Fibroblast of skin of back (primary cell): ENCODE measurements at regions not wholly inside any gene's neighbourhood (a gene's known extent, or its start where the extent isn't known, plus 50 kb on each side); places are given as distances from the start of the nearest gene placed in this dataset.
A peak's percentile ranks its signal among the peaks of the same experiment; 100 is the strongest.
"Not testable (repeated sequence)": the region's sequence is repeated elsewhere in the genome, so short reads cannot be mapped to it uniquely, and the experiment has no call there.

Source experiments
- DNase-seq: peaks from one replicate; pipeline ENCODE4 v3.0.0-alpha.2; 2013

DNA sequence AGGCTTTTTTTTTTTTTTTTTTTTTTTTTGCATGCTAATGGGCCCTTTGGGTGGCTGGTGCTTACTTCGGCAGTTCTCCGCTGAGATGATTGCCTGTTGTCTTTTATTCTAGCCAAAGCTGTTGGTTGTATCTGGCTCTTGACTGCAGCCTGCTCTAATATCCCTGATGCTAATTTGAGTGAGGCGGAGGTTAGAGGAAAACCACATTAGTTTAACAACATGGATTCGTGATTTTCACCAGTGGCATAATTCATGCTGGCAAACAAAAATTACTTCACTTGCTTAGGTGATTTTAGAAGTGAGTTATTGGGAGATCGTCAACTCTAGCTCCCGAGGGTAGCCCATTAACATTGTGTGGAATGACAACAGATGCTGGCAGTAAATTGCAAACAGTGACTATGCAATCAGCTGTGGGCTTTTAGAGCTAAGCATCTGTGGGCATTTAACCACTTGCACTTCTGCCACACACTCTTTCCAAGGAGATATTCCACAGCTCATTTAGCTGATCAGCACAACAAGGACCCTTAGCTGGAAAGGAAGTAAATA is 97.6 kb upstream of the ZDHHC17 start:
- no peak for DNase-seq

DNA sequence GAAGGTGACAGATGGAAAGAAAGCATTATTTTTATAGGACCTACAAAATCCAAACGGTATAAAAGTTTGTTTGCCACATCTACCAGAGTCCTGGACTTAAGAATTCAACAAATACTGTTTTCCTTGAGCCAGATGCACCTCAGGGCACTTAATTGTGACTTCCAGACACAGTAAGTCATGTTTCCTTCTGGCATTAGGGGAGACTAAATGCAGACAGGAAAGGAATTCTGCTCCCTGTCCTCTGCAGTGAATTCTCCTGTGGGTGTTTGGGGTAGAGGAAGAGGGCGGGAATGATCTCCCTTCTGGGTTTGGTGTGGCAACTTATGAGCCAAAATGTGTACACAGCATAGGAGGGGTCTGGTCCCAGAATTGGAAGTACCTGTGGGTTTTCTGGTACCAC is 93.9 kb upstream of the ZDHHC17 start:
- DNase-seq: no peak

- peak; percentile 73 for DNase-seq
Measured at GRCh38 chr12:76670776-76671175, 93.1 kb upstream of the ZDHHC17 start.

DNA sequence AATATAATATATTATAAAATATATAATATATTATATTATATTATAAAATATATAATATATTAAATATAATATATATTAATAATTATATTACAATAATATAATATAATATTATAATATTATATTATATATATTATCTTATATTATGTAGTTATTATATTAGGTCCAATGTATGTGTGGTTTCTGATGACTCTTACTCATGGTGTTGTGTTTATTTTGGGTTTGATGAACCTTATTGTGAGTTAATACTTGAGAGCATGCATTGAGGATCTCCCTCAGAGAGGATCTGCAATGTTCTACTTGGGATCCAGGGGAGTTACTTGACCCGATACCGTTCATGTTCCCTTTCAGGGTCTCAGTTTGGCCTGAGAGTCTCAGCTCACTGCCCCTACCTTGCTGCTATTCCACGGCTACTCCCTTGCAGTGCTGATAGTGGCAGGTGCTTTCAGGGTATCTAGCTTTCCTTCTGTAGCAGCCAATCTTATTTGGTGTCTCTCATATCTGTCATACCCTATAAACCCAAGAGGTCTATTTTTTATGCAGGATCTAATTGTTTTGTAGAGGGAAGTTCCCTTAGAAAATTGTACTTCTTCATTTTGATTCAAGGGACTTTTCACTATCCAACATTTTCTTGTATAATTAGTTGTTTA is 89.1 kb upstream of the ZDHHC17 start:
- DNase-seq: no peak

- not testable (repeated sequence) for DNase-seq
Measured at GRCh38 chr12:76676261-76676660, 87.7 kb upstream of the ZDHHC17 start.

DNA sequence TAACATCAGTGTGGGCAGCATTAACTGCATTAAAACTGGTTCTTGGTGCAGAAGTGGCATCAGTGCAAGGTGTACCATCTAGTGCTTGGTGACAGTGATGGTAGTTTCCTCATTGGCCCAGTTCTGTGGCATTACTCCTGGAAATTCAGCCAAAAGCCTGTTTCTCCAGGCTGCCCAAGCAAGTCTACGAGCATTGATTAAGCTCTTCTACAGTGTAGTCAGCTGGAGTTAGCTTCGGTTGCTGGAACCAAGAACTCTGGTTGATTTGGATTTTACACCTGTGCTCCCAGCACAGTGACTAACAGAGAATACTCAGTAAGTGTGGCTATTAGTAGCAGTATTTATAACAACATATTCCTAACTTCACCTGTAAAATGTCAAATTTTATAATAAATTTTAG is 84.9 kb upstream of the ZDHHC17 start:
- no peak for DNase-seq

- DNase-seq: peak; percentile 48
Measured at GRCh38 chr12:76679778-76680177, 84.1 kb upstream of the ZDHHC17 start.

- peak; percentile 85 for DNase-seq
Measured at GRCh38 chr12:76680940-76681339, 83.0 kb upstream of the ZDHHC17 start.

- peak; percentile 25 for DNase-seq
Measured at GRCh38 chr12:76685246-76685678, 78.7 kb upstream of the ZDHHC17 start.

GRCh38 chr12:76687981-76688380 is 75.9 kb upstream of the ZDHHC17 start:
- peak; percentile 58 for DNase-seq

DNA sequence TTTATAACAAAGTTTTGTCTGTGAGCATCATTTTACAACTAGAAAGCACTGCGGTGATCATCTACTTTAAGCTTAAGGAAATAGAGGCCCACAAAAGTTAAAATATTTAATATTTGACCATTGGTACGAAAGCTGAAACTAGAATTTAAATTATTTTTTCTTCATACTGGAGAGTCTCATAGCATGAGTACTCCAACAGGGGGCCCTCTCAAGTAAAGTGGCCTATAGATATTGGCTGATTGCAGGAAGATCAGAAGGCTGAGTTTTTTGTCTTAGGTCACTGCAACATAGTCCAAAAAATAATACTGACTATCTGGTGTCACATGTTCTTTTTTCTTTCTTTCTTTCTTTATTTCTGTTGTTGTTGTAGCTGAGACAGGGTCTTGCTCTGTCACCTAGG is 75.3 kb upstream of the ZDHHC17 start:
- no peak for DNase-seq

GRCh38 chr12:76690921-76691700 is 72.8 kb upstream of the ZDHHC17 start:
- DNase-seq: peak; percentile 65

DNA sequence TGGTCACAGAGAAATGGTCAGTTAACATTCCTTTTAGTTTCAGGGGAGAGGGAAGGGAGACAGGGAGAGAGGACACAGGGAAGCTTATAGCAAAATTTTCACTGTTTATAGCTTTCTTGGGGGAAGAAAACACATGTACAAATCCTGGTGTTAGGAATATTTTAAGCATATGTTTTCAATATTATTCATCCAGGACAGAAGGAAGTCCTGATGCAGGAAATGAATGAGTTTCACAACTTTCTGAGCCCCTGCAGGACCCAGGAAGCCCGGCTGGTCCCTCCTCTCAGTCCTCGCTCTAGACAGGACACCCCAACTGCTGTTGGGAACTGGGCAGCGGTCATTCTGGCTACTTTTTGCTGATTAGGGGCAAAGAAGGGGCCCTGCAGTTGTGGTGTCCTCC is 71.1 kb upstream of the ZDHHC17 start:
- peak; percentile 33 for DNase-seq

GRCh38 chr12:76694369-76694768 is 69.5 kb upstream of the ZDHHC17 start:
- no peak for DNase-seq

GRCh38 chr12:76696186-76696585 is 67.7 kb upstream of the ZDHHC17 start:
- DNase-seq: no peak

DNA sequence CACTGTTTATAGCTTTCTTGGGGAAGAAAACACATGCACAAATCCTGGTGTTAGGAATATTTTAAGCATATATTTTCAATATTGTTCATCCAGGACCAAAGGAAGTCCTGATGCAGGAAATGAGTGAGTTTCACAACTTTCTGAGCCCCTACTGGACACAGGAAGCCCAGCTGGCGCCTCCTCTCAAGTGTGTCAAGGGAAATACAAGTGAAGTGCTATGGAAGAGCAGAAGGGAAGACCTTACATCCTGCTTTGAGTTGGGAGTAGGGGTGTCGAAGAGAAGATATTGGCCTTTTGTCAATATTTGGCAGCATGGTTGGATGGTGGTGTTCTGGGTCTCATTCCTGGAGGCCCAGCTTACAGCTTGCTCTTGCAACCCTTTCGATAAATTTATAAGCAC is 66.1 kb upstream of the ZDHHC17 start:
- no peak for DNase-seq

DNA sequence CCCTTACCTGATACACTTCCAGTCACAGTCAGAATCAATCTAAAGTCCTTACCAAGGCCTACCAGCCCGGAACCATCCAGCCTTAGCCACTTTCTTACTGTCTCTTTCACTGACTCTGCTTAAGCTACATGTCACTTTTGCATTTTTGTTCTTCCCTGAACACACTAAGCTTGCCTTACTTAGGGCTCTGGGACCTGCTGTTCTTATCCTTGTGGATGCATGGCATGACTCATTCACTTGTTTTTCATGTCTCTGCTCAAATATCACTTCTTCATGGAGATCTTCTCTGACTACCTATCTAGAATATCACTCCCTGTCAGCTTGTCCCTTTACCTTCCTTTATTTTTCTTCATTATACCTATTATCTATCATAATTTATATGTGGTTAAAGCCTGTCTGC is 65.6 kb upstream of the ZDHHC17 start:
- no peak for DNase-seq

GRCh38 chr12:76698966-76699365 is 64.9 kb upstream of the ZDHHC17 start:
- DNase-seq: no peak

GRCh38 chr12:76701690-76702089 is 62.2 kb upstream of the ZDHHC17 start:
- no peak for DNase-seq

DNA sequence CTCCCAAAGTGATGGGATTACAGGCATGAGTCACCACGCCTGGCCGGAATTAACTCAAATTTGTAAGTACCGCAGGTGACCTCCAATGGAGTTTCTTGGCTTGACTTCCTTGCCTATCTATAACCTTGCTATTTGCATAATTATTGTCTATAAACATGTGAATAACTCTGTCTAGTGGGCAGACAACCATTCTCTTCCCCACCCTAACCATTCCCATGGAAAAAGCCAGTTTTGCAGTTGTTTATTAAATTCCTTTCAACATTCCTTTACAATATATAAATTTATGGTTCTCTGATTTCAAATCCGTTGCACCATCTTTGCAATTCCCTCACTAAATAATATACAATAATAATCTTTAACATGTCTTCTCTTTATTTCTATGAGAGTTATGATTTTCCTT is 61.0 kb upstream of the ZDHHC17 start:
- DNase-seq: no peak

- peak; percentile 57 for DNase-seq
Measured at GRCh38 chr12:76704693-76705092, 59.2 kb upstream of the ZDHHC17 start.

- no peak for DNase-seq
Measured at GRCh38 chr12:76706101-76706500, 57.8 kb upstream of the ZDHHC17 start.

GRCh38 chr12:76706761-76707160 is 57.2 kb upstream of the ZDHHC17 start:
- DNase-seq: no peak

DNA sequence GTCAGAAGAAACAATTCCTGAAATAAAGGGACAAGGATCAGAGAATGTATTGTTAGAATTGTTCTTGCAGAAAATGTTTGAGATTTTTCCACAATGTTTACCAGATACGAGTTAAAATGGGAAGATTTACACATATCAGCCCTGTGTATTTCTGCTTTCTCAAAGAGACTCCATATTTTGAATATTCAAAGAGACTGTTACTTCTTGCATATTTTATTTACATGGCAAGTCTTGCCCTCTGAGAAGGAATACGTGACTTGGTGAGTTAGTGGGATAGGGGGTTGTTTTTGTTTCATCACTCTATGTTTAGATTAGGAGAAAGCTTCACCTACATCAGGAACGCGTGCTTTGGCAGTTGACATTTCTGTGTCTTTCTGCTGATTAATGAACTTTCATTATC is 56.1 kb upstream of the ZDHHC17 start:
- DNase-seq: no peak
